ENCODE measurements at regions not wholly inside any gene's neighbourhood (a gene's known extent, or its start where the extent isn't known, plus 50 kb on each side); places are given as distances from the start of the nearest gene placed in this dataset.

DNA sequence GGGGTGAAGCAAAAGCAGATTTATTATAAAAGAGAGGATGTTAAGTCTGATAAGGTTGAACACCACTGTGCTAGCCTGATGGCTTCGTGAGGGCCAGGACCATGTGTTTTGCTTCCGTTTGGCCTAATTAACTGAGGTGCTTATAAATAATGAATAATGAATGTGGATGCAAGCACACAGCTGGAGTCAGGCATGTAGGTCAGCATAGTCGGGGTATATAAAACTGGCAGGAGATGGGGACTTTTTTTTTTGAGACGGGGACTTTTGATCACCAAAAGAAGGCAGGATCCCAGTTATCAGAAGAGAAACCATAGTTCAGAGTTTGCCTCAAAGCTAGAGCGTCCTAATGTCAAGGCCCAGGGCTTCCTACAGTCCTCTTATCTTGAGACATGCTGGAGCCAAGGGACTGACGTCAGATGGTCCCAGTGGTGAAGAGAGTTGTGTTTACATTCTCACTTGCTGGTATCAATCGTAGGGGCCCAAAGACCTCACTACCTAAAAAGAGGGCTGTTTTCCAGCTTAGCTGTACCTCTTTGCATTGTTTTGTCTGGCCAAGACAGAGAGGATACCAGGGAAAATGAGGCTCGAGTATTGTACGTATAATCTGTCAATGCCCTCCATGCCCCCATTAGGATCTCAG lies 50.4 kb downstream of the RTL9 start (continued):
- TF ChIP-seq, protein P1, sequence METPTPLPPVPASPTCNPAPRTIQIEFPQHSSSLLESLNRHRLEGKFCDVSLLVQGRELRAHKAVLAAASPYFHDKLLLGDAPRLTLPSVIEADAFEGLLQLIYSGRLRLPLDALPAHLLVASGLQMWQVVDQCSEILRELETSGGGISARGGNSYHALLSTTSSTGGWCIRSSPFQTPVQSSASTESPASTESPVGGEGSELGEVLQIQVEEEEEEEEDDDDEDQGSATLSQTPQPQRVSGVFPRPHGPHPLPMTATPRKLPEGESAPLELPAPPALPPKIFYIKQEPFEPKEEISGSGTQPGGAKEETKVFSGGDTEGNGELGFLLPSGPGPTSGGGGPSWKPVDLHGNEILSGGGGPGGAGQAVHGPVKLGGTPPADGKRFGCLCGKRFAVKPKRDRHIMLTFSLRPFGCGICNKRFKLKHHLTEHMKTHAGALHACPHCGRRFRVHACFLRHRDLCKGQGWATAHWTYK (CRISPR knock-in tag; IDR thresholded peaks at IDR 0.05), result no peak
- TF ChIP-seq NELFE (IDR thresholded peaks at IDR 0.05; ENCODE audit: insufficient read depth, insufficient read length) (no peak), EP400 (IDR thresholded peaks at IDR 0.05) (no peak), ZC3H8 (IDR thresholded peaks at IDR 0.05) (no peak), NONO (IDR thresholded peaks at IDR 0.05; ENCODE audit: low read depth in 2 of 2, low read length in 1 of 2) (no peak), SMAD2 (IDR thresholded peaks at IDR 0.05; ENCODE audit: low read depth, low read length) (no peak), PHTF2 (CRISPR knock-in tag; IDR thresholded peaks at IDR 0.05) (no peak), ZNF668 (CRISPR knock-in tag; IDR thresholded peaks at IDR 0.05) (no peak), NCOR1 (IDR thresholded peaks at IDR 0.05) (no peak), PHF8 (IDR thresholded peaks at IDR 0.05; ENCODE audit: borderline replicate concordance, low read length) (no peak), ZNF57 (CRISPR knock-in tag; IDR thresholded peaks at IDR 0.05) (no peak), U2AF1 (optimal IDR thresholded peaks at IDR 0.05; ENCODE audit: low read depth, low read length) (no peak), ZNF589 (CRISPR knock-in tag; IDR thresholded peaks at IDR 0.05; ENCODE audit: low read depth) (no peak), NFIX (CRISPR knock-in tag; IDR thresholded peaks at IDR 0.05; ENCODE audit: low read depth) (no peak), DPF2 (IDR thresholded peaks at IDR 0.05) (no peak), KDM1A (IDR thresholded peaks at IDR 0.05) (no peak)
- TF ChIP-seq, protein P2, sequence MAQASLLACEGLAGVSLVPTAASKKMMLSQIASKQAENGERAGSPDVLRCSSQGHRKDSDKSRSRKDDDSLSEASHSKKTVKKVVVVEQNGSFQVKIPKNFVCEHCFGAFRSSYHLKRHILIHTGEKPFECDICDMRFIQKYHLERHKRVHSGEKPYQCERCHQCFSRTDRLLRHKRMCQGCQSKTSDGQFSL (CRISPR knock-in tag; IDR thresholded peaks at IDR 0.05), result no peak
- TF ChIP-seq, protein P2 (tag; IDR thresholded peaks at IDR 0.05), result no peak
- TF ChIP-seq, protein P3, sequence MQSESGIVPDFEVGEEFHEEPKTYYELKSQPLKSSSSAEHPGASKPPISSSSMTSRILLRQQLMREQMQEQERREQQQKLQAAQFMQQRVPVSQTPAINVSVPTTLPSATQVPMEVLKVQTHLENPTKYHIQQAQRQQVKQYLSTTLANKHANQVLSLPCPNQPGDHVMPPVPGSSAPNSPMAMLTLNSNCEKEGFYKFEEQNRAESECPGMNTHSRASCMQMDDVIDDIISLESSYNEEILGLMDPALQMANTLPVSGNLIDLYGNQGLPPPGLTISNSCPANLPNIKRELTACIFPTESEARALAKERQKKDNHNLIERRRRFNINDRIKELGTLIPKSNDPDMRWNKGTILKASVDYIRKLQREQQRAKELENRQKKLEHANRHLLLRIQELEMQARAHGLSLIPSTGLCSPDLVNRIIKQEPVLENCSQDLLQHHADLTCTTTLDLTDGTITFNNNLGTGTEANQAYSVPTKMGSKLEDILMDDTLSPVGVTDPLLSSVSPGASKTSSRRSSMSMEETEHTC (IDR thresholded peaks at IDR 0.05), result no peak
- TF ChIP-seq, protein P4, sequence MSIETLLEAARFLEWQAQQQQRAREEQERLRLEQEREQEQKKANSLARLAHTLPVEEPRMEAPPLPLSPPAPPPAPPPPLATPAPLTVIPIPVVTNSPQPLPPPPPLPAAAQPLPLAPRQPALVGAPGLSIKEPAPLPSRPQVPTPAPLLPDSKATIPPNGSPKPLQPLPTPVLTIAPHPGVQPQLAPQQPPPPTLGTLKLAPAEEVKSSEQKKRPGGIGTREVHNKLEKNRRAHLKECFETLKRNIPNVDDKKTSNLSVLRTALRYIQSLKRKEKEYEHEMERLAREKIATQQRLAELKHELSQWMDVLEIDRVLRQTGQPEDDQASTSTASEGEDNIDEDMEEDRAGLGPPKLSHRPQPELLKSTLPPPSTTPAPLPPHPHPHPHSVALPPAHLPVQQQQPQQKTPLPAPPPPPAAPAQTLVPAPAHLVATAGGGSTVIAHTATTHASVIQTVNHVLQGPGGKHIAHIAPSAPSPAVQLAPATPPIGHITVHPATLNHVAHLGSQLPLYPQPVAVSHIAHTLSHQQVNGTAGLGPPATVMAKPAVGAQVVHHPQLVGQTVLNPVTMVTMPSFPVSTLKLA (conservative IDR thresholded peaks at IDR 0.05), result 0 out of 4 replicates have a peak, but pooled peaks of 1 of the 2 experiments have one; percentile 37
- TF ChIP-seq, protein P5, sequence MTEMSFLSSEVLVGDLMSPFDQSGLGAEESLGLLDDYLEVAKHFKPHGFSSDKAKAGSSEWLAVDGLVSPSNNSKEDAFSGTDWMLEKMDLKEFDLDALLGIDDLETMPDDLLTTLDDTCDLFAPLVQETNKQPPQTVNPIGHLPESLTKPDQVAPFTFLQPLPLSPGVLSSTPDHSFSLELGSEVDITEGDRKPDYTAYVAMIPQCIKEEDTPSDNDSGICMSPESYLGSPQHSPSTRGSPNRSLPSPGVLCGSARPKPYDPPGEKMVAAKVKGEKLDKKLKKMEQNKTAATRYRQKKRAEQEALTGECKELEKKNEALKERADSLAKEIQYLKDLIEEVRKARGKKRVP (CRISPR knock-in tag; IDR thresholded peaks at IDR 0.05), result no peak
- TF ChIP-seq, protein P6, sequence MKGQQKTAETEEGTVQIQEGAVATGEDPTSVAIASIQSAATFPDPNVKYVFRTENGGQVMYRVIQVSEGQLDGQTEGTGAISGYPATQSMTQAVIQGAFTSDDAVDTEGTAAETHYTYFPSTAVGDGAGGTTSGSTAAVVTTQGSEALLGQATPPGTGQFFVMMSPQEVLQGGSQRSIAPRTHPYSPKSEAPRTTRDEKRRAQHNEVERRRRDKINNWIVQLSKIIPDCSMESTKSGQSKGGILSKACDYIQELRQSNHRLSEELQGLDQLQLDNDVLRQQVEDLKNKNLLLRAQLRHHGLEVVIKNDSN (CRISPR knock-in tag; IDR thresholded peaks at IDR 0.05), result no peak
